ENCODE measurements at regions not wholly inside any gene's neighbourhood (a gene's known extent, or its start where the extent isn't known, plus 50 kb on each side); places are given as distances from the start of the nearest gene placed in this dataset.
A peak's percentile ranks its signal among the peaks of the same experiment; 100 is the strongest.

DNA sequence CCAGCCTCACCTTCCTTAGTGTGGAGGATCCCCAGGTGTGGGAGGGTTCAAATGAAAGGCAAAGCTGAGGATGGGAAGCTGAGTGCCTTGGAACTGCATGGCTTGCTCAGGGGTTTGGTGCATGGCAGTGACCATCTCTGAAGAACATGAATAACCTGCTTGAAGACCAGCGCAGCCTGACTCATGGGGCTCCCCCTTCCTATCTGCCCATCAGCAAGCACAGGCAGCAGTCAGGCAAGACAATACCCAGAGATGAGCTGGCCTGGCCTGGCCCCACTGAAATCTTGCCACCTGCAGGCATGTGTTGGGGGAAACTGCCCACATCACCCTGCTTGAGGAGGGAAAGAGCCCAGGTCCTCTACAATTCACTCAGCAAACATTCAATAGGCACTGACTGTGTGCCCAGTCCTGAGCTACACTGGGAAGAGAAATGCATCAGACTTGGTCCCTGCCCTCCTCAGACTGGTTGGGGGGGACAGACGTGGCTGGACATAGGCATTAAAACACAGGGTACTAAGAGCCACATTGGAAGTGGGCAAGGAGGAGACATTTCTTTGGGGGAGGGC is 105.0 kb upstream of the ALDH1B1 start:
- peak; percentile 54 for DNase-seq (ENCODE audit: low spot score)
- TF ChIP-seq, protein P1, sequence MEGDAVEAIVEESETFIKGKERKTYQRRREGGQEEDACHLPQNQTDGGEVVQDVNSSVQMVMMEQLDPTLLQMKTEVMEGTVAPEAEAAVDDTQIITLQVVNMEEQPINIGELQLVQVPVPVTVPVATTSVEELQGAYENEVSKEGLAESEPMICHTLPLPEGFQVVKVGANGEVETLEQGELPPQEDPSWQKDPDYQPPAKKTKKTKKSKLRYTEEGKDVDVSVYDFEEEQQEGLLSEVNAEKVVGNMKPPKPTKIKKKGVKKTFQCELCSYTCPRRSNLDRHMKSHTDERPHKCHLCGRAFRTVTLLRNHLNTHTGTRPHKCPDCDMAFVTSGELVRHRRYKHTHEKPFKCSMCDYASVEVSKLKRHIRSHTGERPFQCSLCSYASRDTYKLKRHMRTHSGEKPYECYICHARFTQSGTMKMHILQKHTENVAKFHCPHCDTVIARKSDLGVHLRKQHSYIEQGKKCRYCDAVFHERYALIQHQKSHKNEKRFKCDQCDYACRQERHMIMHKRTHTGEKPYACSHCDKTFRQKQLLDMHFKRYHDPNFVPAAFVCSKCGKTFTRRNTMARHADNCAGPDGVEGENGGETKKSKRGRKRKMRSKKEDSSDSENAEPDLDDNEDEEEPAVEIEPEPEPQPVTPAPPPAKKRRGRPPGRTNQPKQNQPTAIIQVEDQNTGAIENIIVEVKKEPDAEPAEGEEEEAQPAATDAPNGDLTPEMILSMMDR (IDR thresholded peaks at IDR 0.05): no peak
- Histone ChIP-seq H3K4me3 (no peak overlapping the region), H3K27ac (no peak overlapping the region)

DNA sequence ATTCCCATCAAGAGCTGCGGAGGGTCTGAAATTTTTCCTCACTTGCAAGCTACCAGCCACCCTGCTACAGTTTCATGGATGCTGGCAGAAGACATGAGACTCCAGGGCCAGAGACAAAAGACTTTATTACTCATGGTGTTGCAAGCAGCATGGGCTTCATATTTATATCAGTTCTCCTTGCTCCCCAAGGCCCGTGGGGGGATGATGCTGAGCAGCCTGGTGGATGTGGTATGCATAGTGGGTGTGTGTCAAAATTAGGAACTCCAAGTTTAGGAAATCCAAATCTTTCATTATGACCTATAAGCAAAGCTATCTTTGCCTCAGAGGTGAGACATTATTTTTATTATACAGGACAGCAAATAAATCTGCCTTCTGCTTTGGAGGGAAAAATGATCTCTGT is 105.7 kb upstream of the ALDH1B1 start:
- Histone ChIP-seq H3K4me3 (no peak overlapping the region), H3K27ac (no peak overlapping the region)
- peak; percentile 56 for DNase-seq (ENCODE audit: low spot score)
- TF ChIP-seq, protein P1 (IDR thresholded peaks at IDR 0.05): no peak

DNA sequence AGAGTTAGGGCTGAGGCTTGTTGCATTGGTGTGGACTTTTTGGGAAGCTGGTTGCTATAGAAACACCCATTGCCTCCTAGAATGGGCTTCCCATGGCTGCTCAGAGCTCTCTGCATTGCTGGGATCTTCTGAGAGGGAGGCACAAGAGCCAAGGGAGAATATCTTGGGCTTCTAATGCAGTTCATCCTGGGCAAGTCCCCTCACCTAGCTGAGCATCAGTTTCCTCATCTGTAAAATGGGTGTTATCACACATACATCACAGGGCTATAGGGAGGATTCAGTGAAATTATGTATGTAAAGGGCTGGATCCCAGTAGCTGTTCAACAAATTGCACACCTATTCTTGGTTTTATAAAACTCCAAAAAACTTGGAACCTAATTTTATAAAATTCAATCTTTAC is 106.1 kb upstream of the ALDH1B1 start:
- no peak overlapping the region for H3K4me3 ChIP-seq
- no peak overlapping the region for H3K27ac ChIP-seq
- TF ChIP-seq, protein P1 (IDR thresholded peaks at IDR 0.05): no peak
- DNase-seq (ENCODE audit: low spot score): no peak

DNA sequence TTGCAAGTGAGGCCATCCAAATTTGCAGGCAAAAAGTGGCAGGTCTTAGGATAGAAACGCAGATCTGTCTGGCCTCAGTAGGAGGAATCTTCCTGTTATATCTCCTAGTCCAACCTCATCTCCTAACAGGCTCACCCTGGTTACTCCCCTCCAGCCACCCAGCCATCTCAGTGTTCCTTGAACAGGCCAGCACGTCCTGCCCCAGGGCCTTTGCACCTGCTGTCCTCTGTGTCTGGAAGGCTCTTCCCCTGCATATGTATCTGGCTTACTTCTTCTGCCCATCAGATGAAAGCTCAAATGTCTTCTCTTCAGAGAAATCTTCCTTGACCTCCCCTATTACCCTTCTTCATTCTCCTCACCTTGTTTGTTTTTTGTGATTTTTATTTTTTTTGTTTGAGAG is 107.3 kb upstream of the ALDH1B1 start:
- DNase-seq (ENCODE audit: low spot score): no peak
- H3K4me3 ChIP-seq: no peak overlapping the region
- no peak overlapping the region for H3K27ac ChIP-seq
- TF ChIP-seq, protein P1 (IDR thresholded peaks at IDR 0.05): no peak

DNA sequence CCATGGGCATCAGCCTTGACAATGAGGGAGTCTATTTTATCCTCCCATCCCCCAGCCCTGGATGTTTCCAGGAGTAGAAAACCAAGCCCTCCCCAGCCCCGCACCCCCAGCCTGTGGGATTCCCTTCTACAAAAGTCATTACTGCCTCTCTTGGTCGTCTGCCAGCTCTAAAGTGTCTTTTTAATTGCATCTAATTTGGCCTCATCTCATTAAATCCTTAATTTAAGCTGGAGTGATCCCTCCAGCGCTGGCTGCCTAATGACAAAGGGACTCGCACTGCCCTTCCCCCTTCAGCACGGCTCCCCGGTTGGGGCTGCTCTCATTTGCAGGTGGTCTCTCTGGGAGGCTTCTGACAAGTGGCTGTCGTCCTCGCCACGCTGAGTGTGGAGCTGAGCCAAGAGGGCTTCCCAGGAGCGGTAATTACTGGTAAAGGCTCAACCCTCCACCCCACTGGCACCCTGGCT is 107.9 kb upstream of the ALDH1B1 start:
- Histone ChIP-seq H3K4me3 (no peak overlapping the region), H3K27ac (no peak overlapping the region)
- TF ChIP-seq, protein P1 (IDR thresholded peaks at IDR 0.05): no peak
- peak; percentile 56 for DNase-seq (ENCODE audit: low spot score)

DNA sequence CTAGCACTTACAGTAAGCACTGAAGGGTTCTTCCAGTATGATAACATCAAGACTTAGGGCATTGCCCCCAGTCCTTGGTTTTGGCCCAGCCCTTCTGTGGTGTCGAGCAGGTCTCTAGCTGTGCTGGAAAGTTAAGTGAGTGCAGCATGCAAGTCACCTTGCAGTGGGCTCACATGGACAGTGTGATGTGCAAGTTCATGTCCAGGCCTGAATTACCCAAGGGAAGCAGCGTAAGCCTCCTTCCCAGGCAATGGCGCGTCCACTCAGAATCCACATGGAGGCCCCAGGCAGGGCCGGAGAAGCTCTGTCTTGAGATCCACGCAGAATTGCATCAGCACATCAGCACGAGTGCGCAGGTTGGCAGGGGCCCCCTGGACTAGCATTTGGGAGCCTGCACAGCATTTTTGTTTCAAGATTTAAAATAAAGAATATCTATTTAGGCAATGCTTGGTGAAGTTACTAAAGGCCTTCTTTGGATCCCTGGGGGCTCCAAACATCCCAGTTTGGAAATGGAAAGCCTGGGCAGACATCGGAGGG is 108.4 kb upstream of the ALDH1B1 start:
- TF ChIP-seq, protein P1 (IDR thresholded peaks at IDR 0.05): no peak
- no peak overlapping the region for H3K27ac ChIP-seq
- no peak overlapping the region for H3K4me3 ChIP-seq
- DNase-seq (ENCODE audit: low spot score): peak; percentile 24

DNA sequence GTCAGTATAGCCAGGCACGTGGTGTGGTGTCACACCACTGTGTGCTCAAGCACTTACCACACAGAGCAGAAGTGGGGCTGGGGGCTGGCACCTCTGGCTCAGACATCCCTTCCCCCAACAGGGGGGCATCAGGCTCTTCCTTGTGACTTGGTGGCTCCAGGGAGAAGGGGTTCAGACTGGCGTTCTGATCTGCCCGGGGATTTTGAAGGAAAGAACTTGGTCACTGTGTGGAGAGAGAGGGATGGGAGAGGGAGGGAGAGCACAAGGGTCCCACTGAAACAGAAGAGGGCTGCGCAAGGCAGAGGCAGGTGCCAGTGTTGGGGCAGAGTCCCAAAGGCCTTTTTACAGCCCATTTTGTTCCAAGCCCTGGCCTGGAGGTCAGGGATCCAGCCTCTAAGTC is 109.7 kb upstream of the ALDH1B1 start:
- no peak overlapping the region for H3K27ac ChIP-seq
- DNase-seq (ENCODE audit: low spot score): peak; percentile 40
- H3K4me3 ChIP-seq: no peak overlapping the region
- TF ChIP-seq, protein P1 (IDR thresholded peaks at IDR 0.05): no peak

Data from coronary artery (tissue), 2 donors.